OCI-LY7 (cell line): ENCODE measurements at regions not wholly inside any gene's neighbourhood (a gene's known extent, or its start where the extent isn't known, plus 50 kb on each side); places are given as distances from the start of the nearest gene placed in this dataset.
"Not testable (repeated sequence)": the region's sequence is repeated elsewhere in the genome, so short reads cannot be mapped to it uniquely, and the experiment has no call there.

Source experiments
- BruUV-seq: library from RNA; stranded (reverse); fragments of 400-500 nt; replicated peaks from 2 replicates; lab custom pipeline; 2021; lab: Mats Ljungman, UMichigan
- CTCF ChIA-PET: fragments of 300-600 bp; sonication (Branson Sonifier 250); formaldehyde crosslinking; loops from one replicate; lab custom pipeline; 2022; ENCODE audit warnings: antibody characterized with exemption; ENCODE audit not compliant: unreplicated experiment; lab: Charles Lee
- POLR2A ChIA-PET: fragments of 300-600 bp; sonication (Branson Sonifier 250); formaldehyde crosslinking; loops from one replicate; lab custom pipeline; 2022; ENCODE audit warnings: antibody characterized with exemption; lab: Charles Lee
- DNase-seq: peaks from one replicate; pipeline ENCODE4 v3.0.0-alpha.2; 2015; ENCODE audit warnings: low spot score
- H2AFZ ChIP-seq: fragments of 200-600 bp; sonication (generic), shearing (Covaris generic); 2 replicates; pipeline ENCODE4 v1.6.1; 2014; ENCODE audit warnings: mild to moderate bottlenecking, antibody characterized with exemption, low read length, moderate library complexity
- H3K27ac ChIP-seq: fragments of 200-600 bp; sonication (generic); 2 replicates; pipeline ENCODE4 v1.5.1; 2014; ENCODE audit warnings: mixed run types, low read depth, mild to moderate bottlenecking, moderate library complexity, low read length, inconsistent platforms; ENCODE audit not compliant: poor library complexity, severe bottlenecking
- H3K36me3 ChIP-seq: fragments of 200-600 bp; sonication (generic); 2 replicates; pipeline ENCODE4 v1.6.1; 2014; ENCODE audit warnings: mild to moderate bottlenecking, antibody characterized with exemption, low read length, moderate library complexity, mixed read lengths; ENCODE audit not compliant: insufficient read depth
- H3K4me1 ChIP-seq: fragments of 200-600 bp; sonication (generic); 2 replicates; pipeline ENCODE4 v1.5.1; 2014; ENCODE audit warnings: mild to moderate bottlenecking, low read length; ENCODE audit not compliant: insufficient read depth, poor library complexity, severe bottlenecking
- H3K4me2 ChIP-seq: fragments of 200-600 bp; sonication (generic); 2 replicates; pipeline ENCODE4 v1.6.1; 2014; ENCODE audit warnings: mild to moderate bottlenecking, low read length
- H3K4me3 ChIP-seq: fragments of 200-600 bp; sonication (generic); 2 replicates; pipeline ENCODE4 v1.5.1; 2014; ENCODE audit warnings: mild to moderate bottlenecking, low read depth, low read length; ENCODE audit not compliant: poor library complexity, severe bottlenecking
- H3K79me2 ChIP-seq: fragments of 200-600 bp; sonication (generic); 2 replicates; pipeline ENCODE4 v1.6.1; 2016; ENCODE audit warnings: low read depth, mild to moderate bottlenecking, low read length, moderate library complexity, mixed read lengths; ENCODE audit not compliant: insufficient read depth
- H3K9me2 ChIP-seq: fragments of 200-600 bp; sonication (generic); 2 replicates; pipeline ENCODE4 v1.6.1; 2016; ENCODE audit warnings: mild to moderate bottlenecking, low read length, mixed read lengths; ENCODE audit not compliant: insufficient read depth
- H3K9me3 ChIP-seq: fragments of 200-600 bp; sonication (generic); 2 replicates; pipeline ENCODE4 v1.6.1; 2014; ENCODE audit warnings: mild to moderate bottlenecking, mixed run types, low read length, mixed read lengths
- H4K20me1 ChIP-seq: fragments of 200-600 bp; sonication (generic); 2 replicates; pipeline ENCODE4 v1.6.1; 2014; ENCODE audit warnings: mild to moderate bottlenecking, antibody characterized with exemption, low read length, moderate library complexity, mixed read lengths; ENCODE audit not compliant: insufficient read depth
- intact Hi-C: fragments of 100-400 bp; cut with micrococcal nuclease; formaldehyde crosslinking; loops from one replicate; pipeline ENCODE4 v1.10.0; 2022; ENCODE audit not compliant: unreplicated experiment

DNA sequence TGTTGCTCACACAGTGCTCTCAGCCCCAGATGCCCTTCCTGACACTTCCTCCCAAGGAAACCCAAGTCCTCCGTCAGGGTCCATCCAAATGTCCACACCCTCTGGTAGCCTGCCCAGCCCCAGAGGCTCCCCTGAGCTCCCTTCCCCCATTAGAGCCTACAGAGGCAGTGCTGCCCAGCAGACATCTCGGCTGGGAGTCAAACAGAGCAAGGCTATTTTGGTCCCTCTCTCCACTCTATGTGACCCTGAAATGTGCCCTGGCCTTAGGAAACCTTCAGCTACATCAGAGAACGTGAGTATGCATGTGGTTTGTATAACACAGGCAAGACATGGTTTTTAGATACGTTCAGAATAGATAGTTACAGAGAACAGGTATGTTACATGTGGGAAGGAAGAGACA, 191.8 kb downstream of the LMLN start:
- CTCF ChIA-PET, H3K27ac ChIP-seq, H3K4me1 ChIP-seq, POLR2A ChIA-PET, H3K36me3 ChIP-seq, H3K4me3 ChIP-seq, H3K4me2 ChIP-seq, H3K9me3 ChIP-seq, intact Hi-C loops, H3K9me2 ChIP-seq, H3K79me2 ChIP-seq, H4K20me1 ChIP-seq, DNase-seq, H2AFZ ChIP-seq, BruUV-seq: not testable (repeated sequence)

DNA sequence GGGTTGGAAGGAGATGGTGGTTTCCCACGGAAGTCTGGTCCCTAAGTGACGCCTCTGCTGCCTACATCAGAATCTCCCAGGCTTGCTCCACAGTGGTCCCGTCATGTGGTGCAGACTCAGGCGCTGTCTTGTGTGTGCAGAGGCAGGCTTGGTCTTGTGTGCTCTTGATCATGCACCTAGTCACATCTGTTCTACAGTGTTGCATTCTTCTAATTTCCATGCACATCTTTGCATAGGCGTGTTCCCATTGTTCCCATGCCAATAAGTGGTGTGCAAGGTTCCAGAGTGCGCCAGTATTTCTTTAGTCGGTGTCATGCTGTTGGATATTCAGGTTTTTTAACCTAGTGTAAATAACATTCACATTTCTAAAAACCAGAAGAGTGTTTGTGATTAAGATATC, 195.8 kb downstream of the LMLN start:
- H2AFZ ChIP-seq, BruUV-seq, H3K4me1 ChIP-seq, POLR2A ChIA-PET, H3K4me3 ChIP-seq, H3K4me2 ChIP-seq, CTCF ChIA-PET, intact Hi-C loops, H3K36me3 ChIP-seq, H3K9me3 ChIP-seq, DNase-seq, H3K9me2 ChIP-seq, H4K20me1 ChIP-seq, H3K79me2 ChIP-seq, H3K27ac ChIP-seq: not testable (repeated sequence)

DNA sequence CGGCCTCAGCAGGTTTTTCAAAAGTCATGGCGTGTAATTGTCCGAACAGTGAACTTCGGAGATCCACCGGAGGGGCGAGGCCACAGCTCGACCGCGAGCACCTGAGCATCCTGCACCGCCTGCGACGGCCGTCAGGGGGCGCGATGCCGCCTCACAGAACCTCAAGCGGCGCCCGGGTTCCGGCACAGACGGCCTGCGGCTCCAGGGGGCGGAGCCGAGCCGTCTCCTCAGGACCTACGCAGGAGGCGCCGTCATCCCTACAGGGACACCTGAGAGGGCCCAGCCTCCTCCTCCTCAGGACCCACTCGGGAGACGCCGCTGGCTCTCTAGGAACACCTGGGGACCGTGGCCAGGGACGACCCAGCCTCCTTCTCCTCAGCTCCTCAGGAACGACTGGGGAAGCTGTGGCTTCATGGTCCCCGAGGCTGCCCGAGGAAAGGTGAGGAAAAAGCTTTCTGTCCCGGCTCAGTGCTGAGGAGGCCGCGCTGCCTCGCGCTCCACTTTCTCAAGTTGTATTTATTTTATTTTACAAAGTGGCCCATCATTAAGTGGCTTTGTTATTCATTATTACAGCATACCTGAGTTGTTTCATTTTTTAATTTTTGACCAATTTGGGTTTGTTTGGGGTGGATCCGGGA, 197.3 kb downstream of the LMLN start:
- intact Hi-C loops, CTCF ChIA-PET, DNase-seq, BruUV-seq, H3K9me3 ChIP-seq, H4K20me1 ChIP-seq, H3K27ac ChIP-seq, H3K36me3 ChIP-seq, H3K4me1 ChIP-seq, H3K4me3 ChIP-seq, H3K79me2 ChIP-seq, H3K9me2 ChIP-seq, H3K4me2 ChIP-seq, POLR2A ChIA-PET, H2AFZ ChIP-seq: not testable (repeated sequence)

DNA sequence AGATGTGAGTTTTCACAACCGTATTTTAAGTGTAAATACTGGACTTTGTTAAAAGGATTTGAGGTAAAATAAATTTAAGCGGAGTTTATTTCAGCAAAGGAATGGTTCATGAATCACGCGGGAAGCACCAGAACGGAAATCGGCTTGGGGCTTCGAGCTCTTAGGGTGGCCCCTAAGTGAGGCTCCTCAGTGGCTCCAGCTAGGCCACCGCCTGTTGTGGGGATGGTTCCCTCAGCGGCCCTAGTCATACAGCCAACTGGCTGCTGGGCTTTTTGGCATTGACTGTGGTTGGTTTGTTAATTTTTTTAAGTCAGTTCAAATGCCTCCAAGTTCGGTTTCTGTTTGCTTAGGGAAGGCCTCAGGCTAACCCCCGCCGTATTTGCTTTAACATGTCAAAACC, 198.0 kb downstream of the LMLN start:
- H3K27ac ChIP-seq, H3K4me1 ChIP-seq, H2AFZ ChIP-seq, H4K20me1 ChIP-seq, H3K9me2 ChIP-seq, POLR2A ChIA-PET, H3K4me2 ChIP-seq, H3K9me3 ChIP-seq, intact Hi-C loops, CTCF ChIA-PET, BruUV-seq, H3K4me3 ChIP-seq, H3K79me2 ChIP-seq, DNase-seq, H3K36me3 ChIP-seq: not testable (repeated sequence)
